ENCODE measurements at regions not wholly inside any gene's neighbourhood (a gene's known extent, or its start where the extent isn't known, plus 50 kb on each side); places are given as distances from the start of the nearest gene placed in this dataset.

GRCh38 chr14:38502239-38502638 lies 246.3 kb upstream of the CLEC14A start:
- DNase-seq: no peak

GRCh38 chr14:38500125-38500524 lies 244.2 kb upstream of the CLEC14A start:
- no peak for DNase-seq

- DNase-seq: no peak
Observed at GRCh38 chr14:38496092-38496491, 240.2 kb upstream of the CLEC14A start.

- DNase-seq: no peak
Observed at GRCh38 chr14:38490273-38490672, 234.4 kb upstream of the CLEC14A start.

GRCh38 chr14:38485026-38485425 lies 229.1 kb upstream of the CLEC14A start:
- DNase-seq: no peak

GRCh38 chr14:38481952-38482678 lies 226.2 kb upstream of the CLEC14A start:
- no peak for DNase-seq

GRCh38 chr14:38469156-38469555 lies 213.3 kb upstream of the CLEC14A start:
- no peak for DNase-seq

- no peak for DNase-seq
Observed at GRCh38 chr14:38442208-38442607, 186.3 kb upstream of the CLEC14A start.

GRCh38 chr14:38432186-38432585 lies 176.3 kb upstream of the CLEC14A start:
- DNase-seq: no peak

- no peak for DNase-seq
Observed at GRCh38 chr14:38431156-38431555, 175.3 kb upstream of the CLEC14A start.

- DNase-seq: no peak
Observed at GRCh38 chr14:38430522-38430921, 174.6 kb upstream of the CLEC14A start.

GRCh38 chr14:38425324-38425976 lies 169.6 kb upstream of the CLEC14A start:
- DNase-seq: no peak

GRCh38 chr14:38420048-38420447 lies 164.2 kb upstream of the CLEC14A start:
- no peak for DNase-seq

- no peak for DNase-seq
Observed at GRCh38 chr14:38419579-38419978, 163.7 kb upstream of the CLEC14A start.

- DNase-seq: no peak
Observed at GRCh38 chr14:38412654-38413053, 156.8 kb upstream of the CLEC14A start.

GRCh38 chr14:38410442-38410841 lies 154.5 kb upstream of the CLEC14A start:
- no peak for DNase-seq

- no peak for DNase-seq
Observed at GRCh38 chr14:38409071-38409705, 153.3 kb upstream of the CLEC14A start.

- DNase-seq: peak; percentile 51
Observed at GRCh38 chr14:38405851-38406635, 150.2 kb upstream of the CLEC14A start.

GRCh38 chr14:38404616-38405015 lies 148.7 kb upstream of the CLEC14A start:
- DNase-seq: no peak

- DNase-seq: no peak
Observed at GRCh38 chr14:38404100-38404541, 148.2 kb upstream of the CLEC14A start.

GRCh38 chr14:38400751-38401150 lies 144.9 kb upstream of the CLEC14A start:
- no peak for DNase-seq

- DNase-seq: no peak
Observed at GRCh38 chr14:38399652-38400051, 143.8 kb upstream of the CLEC14A start.

GRCh38 chr14:38394767-38395166 lies 138.9 kb upstream of the CLEC14A start:
- DNase-seq: no peak

Measured in retina (tissue), 1 donor.